Astrocyte (in vitro differentiated cells and primary cell): ENCODE measurements at regions not wholly inside any gene's neighbourhood (a gene's known extent, or its start where the extent isn't known, plus 50 kb on each side); places are given as distances from the start of the nearest gene placed in this dataset.
A peak's percentile ranks its signal among the peaks of the same experiment; 100 is the strongest.

ENCODE experiments used
- DNase-seq: peaks from one replicate; pipeline ENCODE4 v3.0.0-alpha.2; 2010; ENCODE audit warnings: low read depth
- FAIRE-seq: peaks from 2 replicates; lab custom pipeline; 2011; peaks lifted over from hg19 to GRCh38; lab: Jason Lieb, UNC
- H2AFZ ChIP-seq: 2 replicates; pipeline ENCODE4 v1.6.0; 2012; ENCODE audit warnings: low read depth, low read length, inconsistent platforms
- H3K27ac ChIP-seq: 2 replicates; pipeline ENCODE4 v1.5.1; 2011; ENCODE audit warnings: low read depth, low read length, inconsistent platforms
- H3K27me3 ChIP-seq: 2 replicates; pipeline ENCODE4 v1.6.0; 2011; ENCODE audit warnings: low read length, inconsistent platforms; ENCODE audit not compliant: insufficient read depth
- H3K36me3 ChIP-seq: 2 replicates; pipeline ENCODE4 v1.5.1; 2011; ENCODE audit warnings: low read length, inconsistent platforms; ENCODE audit not compliant: insufficient read depth
- H3K4me1 ChIP-seq: 2 replicates; pipeline ENCODE4 v1.5.1; 2011; ENCODE audit warnings: low read length, inconsistent platforms; ENCODE audit not compliant: insufficient read depth
- H3K4me2 ChIP-seq: 2 replicates; pipeline ENCODE4 v1.6.0; 2012; ENCODE audit warnings: low read length, inconsistent platforms
- H3K4me3 ChIP-seq: 2 replicates; pipeline ENCODE4 v1.5.1; 2011; ENCODE audit warnings: low read depth, mild to moderate bottlenecking, low read length, inconsistent platforms; ENCODE audit not compliant: insufficient read depth
- H3K79me2 ChIP-seq: 2 replicates; pipeline ENCODE4 v1.6.0; 2012; ENCODE audit warnings: mild to moderate bottlenecking, low read length, inconsistent platforms; ENCODE audit not compliant: insufficient read depth
- H3K9ac ChIP-seq: 2 replicates; pipeline ENCODE4 v1.6.0; 2012; ENCODE audit warnings: mild to moderate bottlenecking, low read length, inconsistent platforms
- H3K9me3 ChIP-seq: 2 replicates; pipeline ENCODE4 v1.5.1; 2012; ENCODE audit warnings: low read depth, mild to moderate bottlenecking, low read length, inconsistent platforms; ENCODE audit not compliant: insufficient read depth
- H4K20me1 ChIP-seq: 2 replicates; pipeline ENCODE4 v1.6.0; 2012; ENCODE audit warnings: low read length, inconsistent platforms; ENCODE audit not compliant: insufficient read depth
- H3K27ac Mint-ChIP-seq: one replicate; pipeline ENCODE4 v1.8.0; 2021; ENCODE audit warnings: mild to moderate bottlenecking, mixed read lengths; ENCODE audit not compliant: unreplicated experiment
- H3K27me3 Mint-ChIP-seq: one replicate; pipeline ENCODE4 v1.8.0; 2021; ENCODE audit warnings: low read depth, mixed read lengths; ENCODE audit not compliant: unreplicated experiment
- H3K36me3 Mint-ChIP-seq: one replicate; pipeline ENCODE4 v1.8.0; 2021; ENCODE audit warnings: low read depth, mixed read lengths; ENCODE audit not compliant: unreplicated experiment
- H3K4me1 Mint-ChIP-seq: one replicate; pipeline ENCODE4 v1.8.0; 2021; ENCODE audit warnings: low read depth, mixed read lengths; ENCODE audit not compliant: unreplicated experiment
- H3K4me3 Mint-ChIP-seq: one replicate; pipeline ENCODE4 v1.8.0; 2021; ENCODE audit warnings: mild to moderate bottlenecking, moderate library complexity, mixed read lengths; ENCODE audit not compliant: unreplicated experiment
- H3K9me3 Mint-ChIP-seq: one replicate; pipeline ENCODE4 v1.8.0; 2021; ENCODE audit warnings: mild to moderate bottlenecking, mixed read lengths; ENCODE audit not compliant: unreplicated experiment
- EZH2 ChIP-seq: IDR thresholded peaks from 2 replicates; pipeline ENCODE4 v1.6.1; 2012; ENCODE audit warnings: mild to moderate bottlenecking, low read length, inconsistent platforms; ENCODE audit not compliant: insufficient read depth
- TF ChIP-seq, protein P1 (sequence below): IDR thresholded peaks from 2 replicates; pipeline ENCODE4 v1.5.1; 2011; ENCODE audit warnings: low read depth, mild to moderate bottlenecking, inconsistent platforms, low read length, moderate library complexity; ENCODE audit not compliant: insufficient read depth

DNA sequence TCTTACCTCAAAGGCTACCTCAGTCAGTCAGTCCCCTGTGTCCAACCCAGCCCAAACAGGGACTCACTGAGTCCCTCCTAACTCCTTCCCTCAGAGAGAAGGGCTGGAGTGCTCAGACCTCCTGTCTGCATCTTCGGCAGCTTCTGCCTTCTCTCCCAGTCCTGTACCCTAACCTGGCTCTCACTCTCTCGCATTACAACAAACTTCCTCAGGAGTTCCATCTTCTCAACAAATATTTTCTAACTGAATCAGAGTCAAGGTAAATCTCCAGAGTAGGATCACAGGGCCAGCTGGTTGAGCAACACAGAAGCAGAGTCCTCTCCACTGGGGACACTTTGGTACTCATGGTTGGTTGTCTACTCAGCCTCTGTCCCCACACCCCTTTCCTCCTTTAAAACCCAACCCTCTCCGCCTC, 92.3 kb downstream of the MRPL14 start:
- Histone ChIP-seq H3K9ac (no peak overlapping the region), H3K27ac (no peak overlapping the region), H3K27me3 (no peaks in the 10 kb centered on the region), H3K9me3 (no peaks in the 10 kb centered on the region), H3K79me2 (no peaks in the 10 kb centered on the region), H3K4me1 (peaks cover 17% of the 10 kb centered on the region), H2AFZ (no peak overlapping the region), H3K36me3 (no peaks in the 10 kb centered on the region), H4K20me1 (no peaks in the 10 kb centered on the region), H3K4me2 (peak overlapping the region; percentile 28), H3K4me3 (no peak overlapping the region)
- Mint-ChIP-seq H3K9me3 (no peaks in the 10 kb centered on the region), H3K27ac (peak overlapping the region; percentile 10), H3K36me3 (no peaks in the 10 kb centered on the region), H3K27me3 (peaks cover 19% of the 10 kb centered on the region), H3K4me1 (peaks cover 21% of the 10 kb centered on the region), H3K4me3 (peak overlapping the region; percentile 6)
- DNase-seq (no peak), FAIRE-seq (no peak)
- TF ChIP-seq EZH2, result no peak

DNA sequence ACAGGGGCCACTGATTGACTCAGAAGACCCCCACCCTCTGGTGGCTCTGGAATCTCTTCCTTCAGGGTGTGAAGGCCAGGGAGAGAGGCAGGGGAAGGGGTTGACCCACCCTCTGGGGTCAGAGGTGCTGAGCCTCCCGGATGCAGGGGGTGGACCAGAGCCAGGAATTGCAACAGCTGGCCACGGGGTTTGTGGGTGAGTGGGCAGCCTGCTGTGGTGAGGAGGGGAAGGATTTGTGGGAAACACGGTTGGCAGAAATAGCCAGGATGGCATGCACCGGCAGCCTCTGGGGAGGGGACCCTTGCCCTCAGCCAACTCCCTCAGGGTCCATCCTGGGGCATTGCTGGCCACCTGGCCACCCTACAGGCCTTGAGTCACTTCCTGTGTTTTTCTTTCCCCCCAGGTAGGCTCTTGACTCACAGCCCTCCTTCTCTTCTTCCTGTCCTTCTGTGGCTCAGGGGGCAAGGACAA, 92.8 kb downstream of the MRPL14 start:
- H3K4me1 Mint-ChIP-seq, result peaks cover 19% of the 10 kb centered on the region
- Histone ChIP-seq H3K9ac (no peak overlapping the region), H3K4me3 (no peak overlapping the region), H3K4me1 (peaks cover 17% of the 10 kb centered on the region), H3K4me2 (peak overlapping the region; percentile 28), H3K79me2 (no peaks in the 10 kb centered on the region), H3K27ac (no peak overlapping the region), H3K36me3 (no peaks in the 10 kb centered on the region), H2AFZ (no peak overlapping the region), H4K20me1 (no peaks in the 10 kb centered on the region), H3K9me3 (no peaks in the 10 kb centered on the region), H3K27me3 (no peaks in the 10 kb centered on the region)
- FAIRE-seq (no peak), DNase-seq (no peak)
- TF ChIP-seq, protein P1, sequence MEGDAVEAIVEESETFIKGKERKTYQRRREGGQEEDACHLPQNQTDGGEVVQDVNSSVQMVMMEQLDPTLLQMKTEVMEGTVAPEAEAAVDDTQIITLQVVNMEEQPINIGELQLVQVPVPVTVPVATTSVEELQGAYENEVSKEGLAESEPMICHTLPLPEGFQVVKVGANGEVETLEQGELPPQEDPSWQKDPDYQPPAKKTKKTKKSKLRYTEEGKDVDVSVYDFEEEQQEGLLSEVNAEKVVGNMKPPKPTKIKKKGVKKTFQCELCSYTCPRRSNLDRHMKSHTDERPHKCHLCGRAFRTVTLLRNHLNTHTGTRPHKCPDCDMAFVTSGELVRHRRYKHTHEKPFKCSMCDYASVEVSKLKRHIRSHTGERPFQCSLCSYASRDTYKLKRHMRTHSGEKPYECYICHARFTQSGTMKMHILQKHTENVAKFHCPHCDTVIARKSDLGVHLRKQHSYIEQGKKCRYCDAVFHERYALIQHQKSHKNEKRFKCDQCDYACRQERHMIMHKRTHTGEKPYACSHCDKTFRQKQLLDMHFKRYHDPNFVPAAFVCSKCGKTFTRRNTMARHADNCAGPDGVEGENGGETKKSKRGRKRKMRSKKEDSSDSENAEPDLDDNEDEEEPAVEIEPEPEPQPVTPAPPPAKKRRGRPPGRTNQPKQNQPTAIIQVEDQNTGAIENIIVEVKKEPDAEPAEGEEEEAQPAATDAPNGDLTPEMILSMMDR, result no peak
- no peak for TF ChIP-seq EZH2
- H3K36me3 Mint-ChIP-seq, result no peaks in the 10 kb centered on the region
- H3K9me3 Mint-ChIP-seq, result no peaks in the 10 kb centered on the region
- H3K27me3 Mint-ChIP-seq, result peaks cover 24% of the 10 kb centered on the region
- peak overlapping the region; percentile 10 for H3K27ac Mint-ChIP-seq
- no peak overlapping the region for H3K4me3 Mint-ChIP-seq

DNA sequence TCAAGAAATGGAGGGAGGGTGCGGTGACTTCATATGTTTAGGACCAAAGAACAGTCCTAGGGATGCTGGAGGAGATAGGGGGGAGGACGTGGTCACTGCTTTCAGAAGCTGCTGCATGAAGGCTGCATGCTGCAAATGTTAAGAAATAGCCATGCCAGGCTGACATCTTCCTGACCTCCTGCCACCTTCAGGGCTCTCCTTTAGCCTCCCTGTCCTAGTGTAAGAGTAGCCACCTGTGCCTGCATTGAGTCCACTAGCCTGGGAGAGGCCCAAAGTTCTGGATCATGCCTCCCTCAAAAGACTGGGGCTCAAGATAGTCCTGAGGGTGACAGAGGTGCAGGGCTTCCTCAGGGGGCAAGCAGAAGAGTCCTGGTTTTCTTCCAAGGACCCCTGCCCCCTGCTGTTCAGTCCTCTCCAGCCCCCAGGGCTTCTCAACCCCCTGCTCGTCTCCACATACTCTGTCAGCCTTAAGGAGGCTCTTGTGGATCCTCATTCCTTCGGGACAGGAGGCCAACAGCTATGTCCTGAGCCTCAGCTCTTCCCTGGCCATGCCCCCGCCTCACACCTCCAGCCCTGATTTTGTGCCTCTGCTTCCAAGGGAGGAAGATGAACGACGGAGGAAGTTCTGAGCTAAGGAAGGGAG, 96.3 kb downstream of the MRPL14 start:
- H2AFZ ChIP-seq, result no peak overlapping the region
- TF ChIP-seq EZH2, result no peak
- TF ChIP-seq, protein P1, result no peak
- no peak overlapping the region for H3K9ac ChIP-seq
- FAIRE-seq, result no peak
- no peak overlapping the region for H3K4me2 ChIP-seq
- Mint-ChIP-seq H3K27ac (no peak overlapping the region), H3K27me3 (peaks cover 32% of the 10 kb centered on the region), H3K36me3 (no peaks in the 10 kb centered on the region), H3K9me3 (peaks cover 3% of the 10 kb centered on the region), H3K4me1 (peaks cover 13% of the 10 kb centered on the region), H3K4me3 (no peak overlapping the region)
- H3K4me1 ChIP-seq, result peaks cover 15% of the 10 kb centered on the region
- no peak for DNase-seq
- H4K20me1 ChIP-seq, result no peaks in the 10 kb centered on the region
- no peak overlapping the region for H3K4me3 ChIP-seq
- no peaks in the 10 kb centered on the region for H3K27me3 ChIP-seq
- H3K9me3 ChIP-seq, result no peaks in the 10 kb centered on the region
- H3K79me2 ChIP-seq, result no peaks in the 10 kb centered on the region
- no peak overlapping the region for H3K27ac ChIP-seq
- no peaks in the 10 kb centered on the region for H3K36me3 ChIP-seq
